NCI-H526 (cell line): ENCODE measurements at regions not wholly inside any gene's neighbourhood (a gene's known extent, or its start where the extent isn't known, plus 50 kb on each side); places are given as distances from the start of the nearest gene placed in this dataset.
"Not testable (repeated sequence)": the region's sequence is repeated elsewhere in the genome, so short reads cannot be mapped to it uniquely, and the experiment has no call there.

ENCODE experiments used
- DNase-seq, 2 experiments: peaks; one replicate each; lab custom pipeline; 2025; lab: John Stamatoyannopoulos, UW

GRCh38 chr14:45867046-45867894 is 614.3 kb upstream of the MIS18BP1 start:
- DNase-seq, result no peak

- DNase-seq, result peak in 1 of 2 experiments; percentile 2
Measured at GRCh38 chr14:45838597-45838996, 585.6 kb upstream of the MIS18BP1 start.

- no peak for DNase-seq
Measured at GRCh38 chr14:45819107-45819506, 566.1 kb upstream of the MIS18BP1 start.

- no peak for DNase-seq
Measured at GRCh38 chr14:45811155-45811554, 558.2 kb upstream of the MIS18BP1 start.

- no peak for DNase-seq
Measured at GRCh38 chr14:45810152-45810872, 557.3 kb upstream of the MIS18BP1 start.

- DNase-seq, result no peak
Measured at GRCh38 chr14:45807178-45807899, 554.3 kb upstream of the MIS18BP1 start.

- no peak for DNase-seq
Measured at GRCh38 chr14:45799511-45799910, 546.5 kb upstream of the MIS18BP1 start.

- DNase-seq, result no peak
Measured at GRCh38 chr14:45798659-45799058, 545.7 kb upstream of the MIS18BP1 start.

GRCh38 chr14:45796006-45796405 is 543.0 kb upstream of the MIS18BP1 start:
- DNase-seq, result not testable (repeated sequence)

GRCh38 chr14:45793081-45793480 is 540.1 kb upstream of the MIS18BP1 start:
- DNase-seq, result no peak

- no peak for DNase-seq
Measured at GRCh38 chr14:45790293-45790692, 537.3 kb upstream of the MIS18BP1 start.

GRCh38 chr14:45787167-45787566 is 534.2 kb upstream of the MIS18BP1 start:
- no peak for DNase-seq

- no peak for DNase-seq
Measured at GRCh38 chr14:45786266-45786665, 533.3 kb upstream of the MIS18BP1 start.

- DNase-seq, result peak in 1 of 2 experiments; percentile 2
Measured at GRCh38 chr14:45785240-45785639, 532.2 kb upstream of the MIS18BP1 start.

GRCh38 chr14:45766247-45766646 is 513.2 kb upstream of the MIS18BP1 start:
- no peak for DNase-seq

GRCh38 chr14:45757655-45758054 is 504.7 kb upstream of the MIS18BP1 start:
- no peak for DNase-seq

- DNase-seq, result not testable (repeated sequence)
Measured at GRCh38 chr14:45756412-45756811, 503.4 kb upstream of the MIS18BP1 start.

- no peak for DNase-seq
Measured at GRCh38 chr14:45743884-45744283, 490.9 kb upstream of the MIS18BP1 start.

- DNase-seq, result no peak
Measured at GRCh38 chr14:45742187-45742586, 489.2 kb upstream of the MIS18BP1 start.

- no peak for DNase-seq
Measured at GRCh38 chr14:45728434-45729225, 475.6 kb upstream of the MIS18BP1 start.

- no peak for DNase-seq
Measured at GRCh38 chr14:45727133-45727532, 474.1 kb upstream of the MIS18BP1 start.

- DNase-seq, result no peak
Measured at GRCh38 chr14:45721472-45721871, 468.5 kb upstream of the MIS18BP1 start.
